Esophagus (tissue), 2 donors: ENCODE measurements at regions not wholly inside any gene's neighbourhood (a gene's known extent, or its start where the extent isn't known, plus 50 kb on each side); places are given as distances from the start of the nearest gene placed in this dataset.

Experiments
- H3K27ac ChIP-seq, 2 donors: one replicate each; pipeline ENCODE4 v1.5.1; 2013; ENCODE audit warnings: low read depth in 2 of 2, mild to moderate bottlenecking in 2 of 2, inconsistent platforms in 1 of 2, low read length in 1 of 2, moderate library complexity in 1 of 2
- H3K27me3 ChIP-seq, 2 donors: one replicate each; pipeline ENCODE4 v1.6.1; 2013; ENCODE audit warnings: low read length in 2 of 2, control low read depth in 1 of 2, mild to moderate bottlenecking in 1 of 2; ENCODE audit not compliant: insufficient read depth in 2 of 2, control insufficient read depth in 1 of 2
- H3K36me3 ChIP-seq, 2 donors: one replicate each; pipeline ENCODE4 v1.6.1; 2013; ENCODE audit warnings: low read length in 1 of 2; ENCODE audit not compliant: control insufficient read depth in 2 of 2, insufficient read depth in 2 of 2
- H3K4me1 ChIP-seq, 2 donors: one replicate each; pipeline ENCODE4 v1.6.1; 2013; ENCODE audit warnings: low read length in 1 of 2; ENCODE audit not compliant: control insufficient read depth in 2 of 2, insufficient read depth in 2 of 2
- H3K4me3 ChIP-seq, 2 donors: one replicate each; pipeline ENCODE4 v1.5.1; 2013; ENCODE audit warnings: low read length in 2 of 2, mild to moderate bottlenecking in 2 of 2, low read depth in 1 of 2, moderate library complexity in 1 of 2
- H3K9me3 ChIP-seq, 2 donors: one replicate each; pipeline ENCODE4 v1.6.1; 2013; ENCODE audit warnings: mild to moderate bottlenecking in 2 of 2, low read depth in 1 of 2, low read length in 1 of 2, moderate library complexity in 1 of 2; ENCODE audit not compliant: control insufficient read depth in 2 of 2, insufficient read depth in 1 of 2
- WGBS, 2 donors: extraction: QIAGEN DNeasy Blood & Tissue Kit; methylation state at CpG; one replicate each; pipeline ENCODE4 v1.1.7; 2013; 5-methylcytosine and 5-hydroxymethylcytosine counted together
- donor health status: healthy with polysubstance abuse.
- donor health status: Bipolar disorder and iron deficiency.

GRCh38 chr12:132416121-132416673 lies 73.8 kb upstream of the FBRSL1 start:
- no peak overlapping the region for H3K4me3 ChIP-seq
- H3K27ac ChIP-seq: no peak overlapping the region
- H3K9me3 ChIP-seq: peaks cover 0 to 5% of the 10 kb centered on the region in 2 donors
- peaks cover 0 to 5% of the 10 kb centered on the region in 2 donors for H3K27me3 ChIP-seq
- H3K4me1 ChIP-seq: peaks cover 0 to 5% of the 10 kb centered on the region in 2 donors
- no peaks in the 10 kb centered on the region for H3K36me3 ChIP-seq
- 81 to 85% methylated on average over 25 of the region's 25 CpGs for WGBS, 2 donors

GRCh38 chr12:132415327-132416120 lies 74.4 kb upstream of the FBRSL1 start:
- Histone ChIP-seq H3K36me3 (no peaks in the 10 kb centered on the region), H3K9me3 (peaks cover 0 to 1% of the 10 kb centered on the region in 2 donors), H3K27me3 (peaks cover 0 to 5% of the 10 kb centered on the region in 2 donors), H3K4me3 (no peak overlapping the region), H3K4me1 (peaks cover 0 to 5% of the 10 kb centered on the region in 2 donors), H3K27ac (no peak overlapping the region)
- 48 to 50% methylated on average over 25 of the region's 25 CpGs for WGBS, 2 donors

DNA sequence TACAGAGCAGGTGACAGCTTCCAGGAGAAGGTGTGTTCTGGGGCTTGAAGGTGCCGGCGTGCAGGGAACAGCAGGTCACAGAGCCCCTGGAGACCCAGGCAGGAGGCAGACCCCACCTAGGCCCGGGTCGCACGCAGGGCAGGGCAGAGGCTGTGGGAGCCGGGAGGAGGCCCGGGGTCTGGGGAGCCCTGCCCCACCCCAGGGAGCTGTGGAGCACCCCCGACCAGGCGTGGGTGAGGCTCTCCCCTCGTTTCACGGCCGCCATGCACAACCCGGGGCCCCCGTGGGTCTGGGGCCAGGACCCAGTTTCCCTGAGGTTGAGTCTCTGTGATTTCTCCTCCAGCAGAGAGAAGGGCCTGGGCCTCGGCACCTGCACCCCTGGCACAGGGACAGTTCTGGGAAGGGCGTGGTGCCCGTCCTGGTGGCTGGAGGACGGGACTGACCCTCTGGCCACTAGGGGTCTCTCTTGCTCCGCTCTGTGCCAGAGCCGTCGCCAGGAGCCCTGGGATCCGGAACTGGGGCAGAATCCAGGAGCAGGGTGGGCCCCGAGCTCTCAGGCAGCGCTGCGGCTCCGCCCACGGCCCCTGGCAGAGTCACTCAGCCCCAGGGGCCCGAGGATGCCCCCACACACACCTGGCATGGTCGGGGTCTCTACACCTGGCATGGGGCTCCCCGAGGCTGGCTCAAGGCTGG lies 75.2 kb upstream of the FBRSL1 start:
- no peak overlapping the region for H3K27ac ChIP-seq
- peaks cover 0 to 5% of the 10 kb centered on the region in 2 donors for H3K27me3 ChIP-seq
- H3K36me3 ChIP-seq: no peaks in the 10 kb centered on the region
- 12% methylated on average over 27 to 30 of the region's 30 CpGs for WGBS, 2 donors
- H3K4me3 ChIP-seq: no peak overlapping the region
- H3K4me1 ChIP-seq: peaks cover 0 to 5% of the 10 kb centered on the region in 2 donors
- no peaks in the 10 kb centered on the region for H3K9me3 ChIP-seq

DNA sequence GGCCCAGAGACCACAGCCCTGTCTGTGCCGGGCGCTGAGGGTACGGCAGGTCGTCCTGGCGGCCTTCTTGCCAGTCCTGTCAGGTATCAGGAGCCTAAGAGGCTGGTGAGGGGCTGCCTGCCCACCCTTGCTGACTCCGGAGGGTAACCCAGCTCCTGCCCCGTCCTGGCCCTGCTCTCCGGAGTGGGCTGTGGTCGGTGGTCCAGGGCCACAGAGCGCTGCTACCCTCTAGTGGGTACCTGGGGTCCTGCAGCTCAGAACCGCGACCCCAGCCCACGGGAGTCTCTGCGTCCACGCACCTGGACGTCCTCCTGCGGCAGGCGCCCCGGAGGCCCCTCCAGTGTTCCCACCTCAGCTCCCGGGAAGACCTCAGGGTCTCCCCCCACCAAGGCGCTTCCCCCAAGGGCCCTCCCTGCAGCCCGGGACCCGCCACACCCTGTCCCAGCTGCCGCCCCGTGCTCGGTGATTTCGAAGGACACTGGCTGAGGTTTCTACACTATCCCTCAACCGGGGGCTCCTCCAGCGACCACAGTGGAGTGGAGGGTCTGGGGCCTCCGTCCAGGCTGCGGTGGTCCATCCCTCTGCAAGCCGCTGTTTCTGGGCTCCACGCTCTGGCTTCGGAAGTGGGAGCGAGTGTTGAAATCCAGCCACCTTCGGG lies 75.9 kb upstream of the FBRSL1 start:
- Histone ChIP-seq H3K9me3 (no peaks in the 10 kb centered on the region), H3K4me1 (peaks cover 0 to 5% of the 10 kb centered on the region in 2 donors), H3K4me3 (no peak overlapping the region), H3K36me3 (no peaks in the 10 kb centered on the region), H3K27me3 (peaks cover 0 to 5% of the 10 kb centered on the region in 2 donors), H3K27ac (no peak overlapping the region)
- 37% methylated on average over 36 of the region's 36 CpGs for WGBS, 2 donors

- H3K27me3 ChIP-seq: peaks cover 0 to 14% of the 10 kb centered on the region in 2 donors
- peaks cover 0 to 5% of the 10 kb centered on the region in 2 donors for H3K4me1 ChIP-seq
- no peak overlapping the region for H3K4me3 ChIP-seq
- H3K27ac ChIP-seq: no peak overlapping the region
- WGBS, 2 donors: 78 to 79% methylated on average over 7 of the region's 7 CpGs
- H3K36me3 ChIP-seq: no peaks in the 10 kb centered on the region
- H3K9me3 ChIP-seq: peaks cover 0 to 3% of the 10 kb centered on the region in 2 donors
These were observed 78.5 kb upstream of the FBRSL1 start for GRCh38 chr12:132411457-132411856.

DNA sequence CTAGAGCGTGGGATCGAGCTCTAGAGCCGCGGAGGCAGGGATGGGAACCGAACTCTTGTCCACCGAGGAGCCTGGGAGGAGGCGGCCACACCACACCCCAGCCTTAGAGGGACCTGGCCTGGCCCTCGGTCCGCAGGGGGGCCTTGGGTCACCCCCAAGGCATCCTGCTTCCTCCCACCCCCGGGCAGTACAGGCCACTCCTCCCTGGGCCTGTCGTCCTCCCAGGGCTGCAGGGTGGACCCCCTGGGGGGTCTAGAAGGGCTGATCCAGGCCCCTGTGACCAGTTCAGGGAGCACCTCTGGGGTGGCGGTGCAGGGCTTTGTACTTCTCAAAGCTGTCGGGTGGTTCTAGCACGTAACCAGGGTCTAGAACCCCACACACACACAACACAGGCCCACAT lies 79.1 kb upstream of the FBRSL1 start:
- Histone ChIP-seq H3K9me3 (peaks cover 0 to 3% of the 10 kb centered on the region in 2 donors), H3K27ac (no peak overlapping the region), H3K4me1 (peaks cover 0 to 5% of the 10 kb centered on the region in 2 donors), H3K27me3 (peaks cover 0 to 16% of the 10 kb centered on the region in 2 donors), H3K36me3 (no peaks in the 10 kb centered on the region), H3K4me3 (no peak overlapping the region)
- WGBS, 2 donors: 82 to 85% methylated on average over 14 of the region's 14 CpGs

- Histone ChIP-seq H3K9me3 (peaks cover 0 to 3% of the 10 kb centered on the region in 2 donors), H3K4me3 (no peak overlapping the region), H3K4me1 (peaks cover 0 to 5% of the 10 kb centered on the region in 2 donors), H3K27me3 (peaks cover 0 to 16% of the 10 kb centered on the region in 2 donors), H3K27ac (no peak overlapping the region), H3K36me3 (no peaks in the 10 kb centered on the region)
- WGBS, 2 donors: 67 to 73% methylated on average over 17 to 18 of the region's 18 CpGs
These were observed 79.7 kb upstream of the FBRSL1 start for GRCh38 chr12:132410296-132410625.

DNA sequence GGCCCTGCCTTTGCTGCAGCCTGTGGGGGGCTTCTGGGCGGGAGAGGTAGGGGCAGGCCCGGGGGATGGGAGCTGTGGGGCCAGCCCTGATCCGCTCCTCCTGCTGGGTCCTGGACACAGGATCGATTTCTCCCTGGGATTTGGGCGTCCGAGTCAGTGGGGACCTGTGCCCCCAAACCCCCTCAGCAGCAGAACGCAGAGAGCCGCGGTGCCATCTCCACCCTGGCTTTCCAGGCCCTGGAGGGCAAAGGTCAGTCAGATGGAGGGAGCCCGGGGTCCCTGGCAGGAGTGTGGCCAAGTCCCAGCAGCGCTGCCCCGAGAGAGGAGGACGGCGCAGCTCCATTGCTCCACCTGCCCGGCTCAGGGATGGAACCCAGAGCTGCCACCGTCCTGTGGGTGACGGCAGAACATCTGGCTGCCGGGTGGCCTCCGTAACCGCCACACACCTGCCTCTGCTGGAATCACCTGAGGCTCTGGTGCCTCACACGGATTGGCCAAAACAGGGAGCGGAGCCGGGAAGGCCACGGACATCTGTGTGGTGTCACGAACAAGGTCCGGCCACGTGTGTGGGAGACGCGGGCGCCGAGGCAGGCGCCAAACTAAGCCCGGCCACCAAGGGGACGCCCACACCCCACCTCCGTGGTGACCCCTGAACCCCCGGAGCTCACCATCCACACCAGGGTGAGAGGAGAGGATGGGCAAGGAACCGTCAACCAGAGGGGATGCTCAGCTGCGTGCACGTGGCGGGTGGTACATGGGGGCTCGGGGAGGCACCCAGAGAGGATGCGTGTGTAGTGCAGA lies 80.3 kb upstream of the FBRSL1 start:
- Histone ChIP-seq H3K9me3 (peaks cover 0 to 3% of the 10 kb centered on the region in 2 donors), H3K27ac (no peak overlapping the region), H3K27me3 (peaks cover 0 to 15% of the 10 kb centered on the region in 2 donors), H3K4me1 (peaks cover 0 to 3% of the 10 kb centered on the region in 2 donors), H3K4me3 (no peak overlapping the region), H3K36me3 (no peaks in the 10 kb centered on the region)
- 79 to 85% methylated on average over 42 of the region's 42 CpGs for WGBS, 2 donors
